GM21423 (cell line): ENCODE measurements at regions not wholly inside any gene's neighbourhood (a gene's known extent, or its start where the extent isn't known, plus 50 kb on each side); places are given as distances from the start of the nearest gene placed in this dataset.
A peak's percentile ranks its signal among the peaks of the same experiment; 100 is the strongest.

Source experiments
- ATAC-seq: cut with Tn5 transposase; IDR thresholded peaks from one replicate; pipeline ENCODE4 v1.9.1; 2021; ENCODE audit warnings: mild to moderate bottlenecking, moderate library complexity; ENCODE audit not compliant: unreplicated experiment

- ATAC-seq = peak; percentile 11
Measured at GRCh38 chr11:10641912-10642697, 51.5 kb downstream of the IRAG1 start.

DNA sequence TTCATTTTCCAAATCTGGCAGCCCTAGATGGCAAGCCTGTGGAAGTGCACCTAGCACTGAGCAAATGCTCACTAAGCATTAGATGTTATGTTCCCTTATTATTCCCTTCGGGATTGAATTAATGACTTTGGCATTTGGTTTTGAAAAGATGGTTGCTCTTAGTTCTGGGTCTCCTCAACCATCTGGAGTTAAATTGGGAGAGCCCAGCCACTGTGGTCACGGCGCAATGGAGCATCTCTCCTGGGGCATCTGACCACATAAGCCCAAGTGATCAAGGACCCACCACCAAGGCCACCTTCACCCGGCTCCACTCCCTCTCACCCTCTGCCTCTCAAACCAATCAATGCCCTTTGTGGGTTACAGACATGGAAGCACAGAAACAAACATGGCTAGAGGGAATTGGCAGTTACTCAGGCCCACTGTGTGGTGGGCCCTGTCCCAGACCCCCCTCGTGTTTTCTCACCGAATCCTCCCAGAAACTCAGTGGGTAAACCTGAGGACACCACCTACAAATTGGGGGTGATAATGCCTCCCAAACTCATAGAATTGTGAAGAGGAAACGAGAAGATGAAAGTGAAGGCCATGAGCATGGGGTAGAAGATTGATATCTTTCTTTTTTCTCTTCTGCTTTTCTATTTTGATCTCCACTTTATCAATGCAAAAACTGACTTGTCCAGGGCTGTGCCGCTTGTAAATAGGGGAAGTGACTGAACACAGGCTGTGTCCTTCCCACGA, 52.2 kb downstream of the IRAG1 start:
- peak; percentile 79 for ATAC-seq

- no peak for ATAC-seq
Measured at GRCh38 chr11:10640308-10640707, 53.2 kb downstream of the IRAG1 start.

DNA sequence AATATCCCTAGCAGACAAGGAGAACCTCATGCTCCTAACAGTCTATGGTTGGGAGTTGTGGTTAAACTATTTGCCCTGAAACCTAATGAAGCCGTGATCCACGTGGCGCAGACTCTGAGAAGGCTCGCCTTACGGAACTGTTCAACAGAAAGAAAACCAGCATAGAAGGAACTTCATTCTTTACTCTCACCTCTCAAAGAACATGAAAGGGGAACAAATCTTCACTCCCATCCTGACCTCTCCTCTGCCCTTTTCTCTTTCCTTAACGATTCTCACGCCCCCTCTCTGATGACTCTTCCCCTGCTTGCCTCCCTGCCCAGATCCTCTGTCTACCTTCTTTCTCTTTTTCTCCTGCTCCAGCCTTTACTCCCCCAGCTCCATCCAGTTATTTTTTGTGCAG, 54.2 kb downstream of the IRAG1 start:
- no peak for ATAC-seq

DNA sequence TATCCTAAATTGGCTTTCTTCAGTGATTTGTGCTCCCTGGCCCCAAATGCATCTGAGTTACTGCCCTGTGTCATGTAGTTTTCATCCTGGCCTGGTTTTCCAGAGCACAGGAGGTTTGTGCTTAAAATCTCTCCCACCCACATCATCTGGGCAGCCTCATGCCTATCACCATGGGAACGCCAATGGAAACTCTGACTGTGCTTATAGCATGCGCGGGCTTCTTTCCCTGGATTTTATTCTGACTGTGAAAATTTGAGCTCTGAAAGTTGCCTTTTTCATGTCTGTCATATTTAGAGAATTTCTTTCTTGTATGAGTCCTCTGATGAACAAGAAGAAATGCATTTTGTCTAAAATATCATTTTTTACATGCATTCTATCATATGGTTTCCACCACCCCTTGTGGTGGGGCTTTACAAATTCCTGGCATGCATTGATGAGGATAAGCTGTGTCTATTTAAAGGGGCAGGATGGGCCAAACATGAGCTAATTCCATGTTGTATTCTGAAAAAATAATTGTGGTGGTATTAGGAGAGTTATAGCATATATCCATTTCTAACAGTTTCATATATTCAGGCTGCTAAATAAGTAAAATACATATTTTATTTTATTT, 55.1 kb downstream of the IRAG1 start:
- no peak for ATAC-seq

DNA sequence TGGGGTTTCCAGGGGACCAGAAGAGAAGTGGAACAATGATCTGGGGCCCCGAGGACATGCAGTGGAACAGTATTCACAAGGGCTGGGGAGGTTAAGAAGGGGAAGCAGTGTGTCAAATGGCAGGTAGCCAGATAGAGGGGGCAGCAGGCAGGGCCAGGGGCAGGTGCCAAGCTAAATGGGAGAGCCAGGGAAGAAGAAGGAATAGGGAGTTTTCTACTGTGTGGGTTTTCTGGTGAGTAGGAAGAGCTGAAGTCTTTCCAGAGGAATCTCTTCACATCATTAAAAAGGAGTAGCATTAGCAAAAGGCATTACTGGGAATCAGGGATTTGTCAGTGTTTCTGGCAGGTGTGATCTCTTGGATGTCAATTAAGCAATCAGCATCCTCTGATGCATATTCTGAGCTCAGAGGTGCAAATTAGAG, 55.8 kb downstream of the IRAG1 start:
- ATAC-seq = no peak

GRCh38 chr11:10634407-10634806, 59.1 kb downstream of the IRAG1 start:
- no peak for ATAC-seq

DNA sequence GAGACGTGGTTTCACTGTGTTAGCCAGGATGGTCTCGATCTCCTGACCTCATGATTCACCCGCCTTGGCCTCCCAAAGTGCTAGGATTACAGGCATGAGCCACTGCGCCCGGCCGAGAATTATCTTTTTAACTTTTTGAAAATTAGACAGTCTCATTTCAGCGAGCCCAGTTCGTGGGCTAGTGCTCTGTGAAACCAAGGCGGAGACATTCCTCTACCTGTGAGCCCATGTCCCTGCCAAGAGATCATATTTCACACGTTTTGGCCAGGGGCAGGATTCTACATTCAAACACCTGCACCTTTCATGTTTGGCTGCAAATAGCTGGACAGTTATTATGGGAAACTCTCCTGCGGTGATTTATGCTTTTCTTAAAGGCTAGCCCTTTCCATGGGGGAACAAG, 60.3 kb downstream of the IRAG1 start:
- no peak for ATAC-seq

GRCh38 chr11:10632483-10632882, 61.1 kb downstream of the IRAG1 start:
- ATAC-seq = no peak

GRCh38 chr11:10631761-10632160, 61.8 kb downstream of the IRAG1 start:
- ATAC-seq = no peak

GRCh38 chr11:10629411-10630002, 61.0 kb upstream of the LYVE1 start:
- no peak for ATAC-seq

DNA sequence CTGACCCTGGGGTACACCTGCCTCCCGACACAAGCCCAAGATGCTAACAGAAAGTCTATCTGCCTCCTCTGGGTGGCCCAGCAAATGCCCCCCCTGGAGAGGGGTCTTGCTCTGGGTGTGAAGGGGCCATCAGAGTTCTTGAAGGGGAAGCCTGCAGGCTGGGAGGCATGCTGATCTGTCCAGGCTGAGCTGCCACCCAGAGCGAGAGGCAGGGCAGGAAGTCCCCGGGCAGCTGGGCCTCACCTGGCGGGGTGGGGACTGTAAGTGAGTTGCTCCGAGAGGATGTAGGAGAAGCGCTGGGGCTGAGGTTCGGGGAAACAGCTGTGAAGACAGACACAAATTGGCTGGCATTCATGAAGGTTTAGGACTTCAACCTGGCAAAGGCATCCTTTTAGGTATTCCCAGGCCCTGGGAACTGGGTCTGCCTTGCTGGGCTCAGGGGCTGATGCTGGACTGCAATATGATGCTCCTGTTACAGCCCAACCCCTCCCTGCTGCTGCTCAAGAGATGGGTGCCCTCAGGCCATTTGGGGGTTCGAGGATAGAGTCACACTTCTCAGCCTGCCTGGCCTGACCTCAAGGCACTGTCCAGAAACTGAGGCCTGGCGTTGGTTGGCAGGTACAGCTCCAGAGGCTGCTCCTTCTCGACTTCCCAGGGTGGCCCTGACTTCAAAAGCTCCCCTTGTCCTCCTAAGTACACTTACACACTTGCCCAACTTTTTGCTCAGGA, 60.2 kb upstream of the LYVE1 start:
- ATAC-seq = no peak

DNA sequence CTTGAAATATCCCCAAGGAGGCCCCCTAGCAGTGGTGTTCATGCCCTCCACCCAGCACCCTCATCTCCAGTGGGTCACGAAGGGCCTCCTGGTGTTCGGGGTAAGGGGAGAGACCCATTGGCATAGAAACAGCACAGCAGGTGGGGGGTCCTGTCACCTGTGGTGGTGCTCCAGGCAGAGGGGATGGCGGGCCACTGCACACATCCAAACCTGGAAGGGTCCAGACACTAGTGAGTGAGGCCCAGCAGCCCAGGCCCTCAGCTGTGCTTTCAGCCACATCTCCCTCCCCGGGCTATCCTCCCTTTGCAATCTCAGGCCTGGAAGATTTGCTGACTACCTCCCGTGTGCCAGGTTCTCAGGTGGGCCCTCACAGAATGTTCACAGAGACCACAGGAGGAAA, 59.4 kb upstream of the LYVE1 start:
- ATAC-seq = no peak

- ATAC-seq = no peak
Measured at GRCh38 chr11:10627291-10627690, 58.8 kb upstream of the LYVE1 start.

DNA sequence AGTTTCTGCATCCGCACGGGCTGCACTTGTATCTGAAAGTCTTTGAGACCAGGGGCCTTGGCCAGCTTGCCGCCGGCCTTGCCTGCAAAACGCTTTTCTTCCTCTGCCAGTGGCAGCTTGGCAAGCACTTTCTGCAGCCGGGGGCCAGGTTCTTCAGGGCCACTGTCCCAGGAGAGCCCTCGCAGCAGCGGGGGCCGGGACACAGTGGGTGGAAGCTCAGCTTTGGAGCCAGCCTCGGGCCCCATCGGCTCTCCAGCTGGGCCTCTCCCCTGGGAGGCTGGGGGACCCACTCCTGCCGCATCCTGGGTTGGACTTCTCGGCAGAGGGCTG, 57.5 kb upstream of the LYVE1 start:
- ATAC-seq = no peak

- no peak for ATAC-seq
Measured at GRCh38 chr11:10625281-10625981, 57.0 kb upstream of the LYVE1 start.

DNA sequence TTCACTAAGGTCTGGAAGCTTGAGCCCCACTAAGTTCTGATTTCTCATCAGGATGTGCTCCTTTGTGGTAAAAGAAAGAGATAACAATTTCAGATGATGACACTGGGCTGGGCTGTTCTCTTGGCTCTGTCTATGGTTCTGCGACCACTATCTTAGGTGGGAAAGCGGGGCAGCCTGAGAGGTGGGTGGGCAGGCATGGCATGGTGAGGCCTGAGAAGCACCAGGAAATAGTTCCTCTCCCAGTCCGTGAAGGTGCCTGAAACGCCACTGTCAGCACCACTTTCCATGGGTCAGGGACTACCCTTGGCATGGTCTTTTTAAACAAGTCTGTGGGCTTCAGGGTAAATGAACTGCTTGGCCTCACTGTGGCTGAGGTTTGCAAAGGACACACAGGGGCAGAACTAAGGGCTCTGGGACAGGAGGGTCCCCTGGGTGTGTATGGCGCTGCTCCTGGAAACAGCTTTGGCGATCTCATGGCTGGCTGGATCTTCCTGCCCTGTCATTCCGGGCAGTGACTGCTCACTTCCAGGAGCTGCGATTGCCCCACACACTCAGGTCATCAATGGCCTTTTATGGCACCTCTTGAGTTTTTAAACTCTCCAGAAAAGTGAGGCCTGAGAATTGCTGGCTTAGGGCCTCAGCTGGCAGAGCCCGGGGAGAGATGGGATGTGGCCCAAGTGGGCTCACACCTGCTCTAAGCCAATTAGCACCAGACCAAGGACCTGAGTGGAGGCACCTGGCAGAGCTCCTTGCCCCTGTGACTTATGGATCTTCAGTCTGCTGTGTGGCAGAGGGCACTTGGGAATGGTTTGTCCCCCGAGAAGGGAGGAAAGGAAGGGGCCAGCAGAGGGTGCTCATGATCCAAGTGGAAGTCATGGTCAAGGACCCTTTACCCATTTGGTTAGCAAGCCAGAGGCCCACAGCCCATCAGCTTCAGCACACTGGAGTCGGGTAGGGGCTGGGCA, 55.6 kb upstream of the LYVE1 start:
- no peak for ATAC-seq

GRCh38 chr11:10622957-10623791, 54.7 kb upstream of the LYVE1 start:
- no peak for ATAC-seq
